ENCODE measurements at regions not wholly inside any gene's neighbourhood (a gene's known extent, or its start where the extent isn't known, plus 50 kb on each side); places are given as distances from the start of the nearest gene placed in this dataset.

GRCh38 chr9:90428517-90428916 is 214.1 kb downstream of the DIRAS2 start:
- Histone ChIP-seq H3K9ac (ENCODE audit: low read length) (no peak overlapping the region), H3K9me3 (replicated peaks; ENCODE audit: insufficient read depth, low read length) (no peaks in the 10 kb centered on the region)

GRCh38 chr9:90432951-90433350 is 209.7 kb downstream of the DIRAS2 start:
- H3K4me2 ChIP-seq (ENCODE audit: low read depth, low read length) = no peak overlapping the region

More at GRCh38 chr9:90428517-90428916, 214.1 kb downstream of the DIRAS2 start:
- Histone ChIP-seq H3K4me3 (ENCODE audit: low read length) (no peak overlapping the region), H3K9me2 (replicated peaks; ENCODE audit: insufficient read depth, low read length) (no peaks in the 10 kb centered on the region), H3K4me2 (ENCODE audit: low read depth, low read length) (no peak overlapping the region), H3K36me3 (replicated peaks; ENCODE audit: insufficient read depth, low read length) (no peaks in the 10 kb centered on the region), H2AFZ (ENCODE audit: low read length) (no peak overlapping the region), H3K27me3 (replicated peaks; ENCODE audit: insufficient read depth, low read length) (no peaks in the 10 kb centered on the region), H3F3A (ENCODE audit: insufficient read depth, low read length) (no peaks in the 10 kb centered on the region), H4K20me1 (ENCODE audit: insufficient read depth, low read length) (no peaks in the 10 kb centered on the region), H3K79me2 (ENCODE audit: low read length) (no peaks in the 10 kb centered on the region), H3K4me1 (ENCODE audit: low read length) (no peaks in the 10 kb centered on the region), H3K27ac (ENCODE audit: low read length) (no peak overlapping the region)
- DNase-seq = no peak
- TF ChIP-seq CTCF (IDR thresholded peaks at IDR 0.05; ENCODE audit: low read length) = no peak
- TF ChIP-seq EZH2 (optimal IDR thresholded peaks at IDR 0.05; ENCODE audit: low read depth, low read length) = no peak
- no peak for TF ChIP-seq EZH2phosphoT487 (IDR thresholded peaks at IDR 0.05; ENCODE audit: low read length)

GRCh38 chr9:90433398-90433941 is 209.2 kb downstream of the DIRAS2 start:
- no peak for TF ChIP-seq EZH2phosphoT487 (IDR thresholded peaks at IDR 0.05; ENCODE audit: low read length)
- TF ChIP-seq EZH2 (optimal IDR thresholded peaks at IDR 0.05; ENCODE audit: low read depth, low read length) = no peak
- no peak for TF ChIP-seq CTCF (IDR thresholded peaks at IDR 0.05; ENCODE audit: low read length)

More at GRCh38 chr9:90432951-90433350, 209.7 kb downstream of the DIRAS2 start:
- Histone ChIP-seq H3K4me3 (ENCODE audit: low read length) (no peak overlapping the region), H2AFZ (ENCODE audit: low read length) (no peak overlapping the region), H3K4me1 (ENCODE audit: low read length) (no peaks in the 10 kb centered on the region), H3K9me2 (replicated peaks; ENCODE audit: insufficient read depth, low read length) (no peaks in the 10 kb centered on the region), H3K9me3 (replicated peaks; ENCODE audit: insufficient read depth, low read length) (no peaks in the 10 kb centered on the region), H3F3A (ENCODE audit: insufficient read depth, low read length) (no peaks in the 10 kb centered on the region), H3K9ac (ENCODE audit: low read length) (no peak overlapping the region), H4K20me1 (ENCODE audit: insufficient read depth, low read length) (no peaks in the 10 kb centered on the region), H3K27me3 (replicated peaks; ENCODE audit: insufficient read depth, low read length) (no peaks in the 10 kb centered on the region), H3K27ac (ENCODE audit: low read length) (no peak overlapping the region), H3K36me3 (replicated peaks; ENCODE audit: insufficient read depth, low read length) (no peaks in the 10 kb centered on the region), H3K79me2 (ENCODE audit: low read length) (no peaks in the 10 kb centered on the region)
- TF ChIP-seq CTCF (IDR thresholded peaks at IDR 0.05; ENCODE audit: low read length) (no peak), EZH2phosphoT487 (IDR thresholded peaks at IDR 0.05; ENCODE audit: low read length) (no peak), EZH2 (optimal IDR thresholded peaks at IDR 0.05; ENCODE audit: low read depth, low read length) (no peak)
- DNase-seq = no peak

More at GRCh38 chr9:90433398-90433941, 209.2 kb downstream of the DIRAS2 start:
- H3K9ac ChIP-seq (ENCODE audit: low read length) = no peak overlapping the region
- no peaks in the 10 kb centered on the region for H3K9me2 ChIP-seq (replicated peaks; ENCODE audit: insufficient read depth, low read length)
- no peaks in the 10 kb centered on the region for H4K20me1 ChIP-seq (ENCODE audit: insufficient read depth, low read length)
- no peaks in the 10 kb centered on the region for H3K27me3 ChIP-seq (replicated peaks; ENCODE audit: insufficient read depth, low read length)
- no peak for DNase-seq
- H3K4me2 ChIP-seq (ENCODE audit: low read depth, low read length) = no peak overlapping the region
- H2AFZ ChIP-seq (ENCODE audit: low read length) = no peak overlapping the region
- H3K36me3 ChIP-seq (replicated peaks; ENCODE audit: insufficient read depth, low read length) = no peaks in the 10 kb centered on the region
- no peak overlapping the region for H3K27ac ChIP-seq (ENCODE audit: low read length)
- no peaks in the 10 kb centered on the region for H3F3A ChIP-seq (ENCODE audit: insufficient read depth, low read length)
- H3K4me3 ChIP-seq (ENCODE audit: low read length) = no peak overlapping the region
- no peaks in the 10 kb centered on the region for H3K9me3 ChIP-seq (replicated peaks; ENCODE audit: insufficient read depth, low read length)
- H3K79me2 ChIP-seq (ENCODE audit: low read length) = no peaks in the 10 kb centered on the region
- no peaks in the 10 kb centered on the region for H3K4me1 ChIP-seq (ENCODE audit: low read length)
